GM10266 (cell line): ENCODE measurements at regions not wholly inside any gene's neighbourhood (a gene's known extent, or its start where the extent isn't known, plus 50 kb on each side); places are given as distances from the start of the nearest gene placed in this dataset.

ENCODE experiments used
- DNase-seq: peaks from one replicate; pipeline ENCODE4 v3.0.0; 2012; ENCODE audit errors: extremely low spot score
- CTCF ChIP-seq: IDR thresholded peaks from 2 replicates; pipeline ENCODE4 v1.5.1; 2012; ENCODE audit warnings: mild to moderate bottlenecking, low read depth; ENCODE audit not compliant: control insufficient read depth, insufficient read depth; ENCODE audit errors: missing control alignments

GRCh38 chr1:234722270-234722704 lies 112.3 kb upstream of the IRF2BP2 start:
- TF ChIP-seq CTCF: no peak
- no peak for DNase-seq

GRCh38 chr1:234721476-234722269 lies 111.7 kb upstream of the IRF2BP2 start:
- DNase-seq: no peak
- TF ChIP-seq CTCF: no peak

- TF ChIP-seq CTCF: no peak
- DNase-seq: no peak
Observed at GRCh38 chr1:234720709-234721441, 110.9 kb upstream of the IRF2BP2 start.

- DNase-seq: no peak
- no peak for TF ChIP-seq CTCF
Observed at GRCh38 chr1:234719454-234720251, 109.7 kb upstream of the IRF2BP2 start.

GRCh38 chr1:234718496-234719453 lies 108.8 kb upstream of the IRF2BP2 start:
- DNase-seq: no peak

More at GRCh38 chr1:234718496-234719453, 108.8 kb upstream of the IRF2BP2 start:
- no peak for TF ChIP-seq CTCF
